ENCODE measurements at regions not wholly inside any gene's neighbourhood (a gene's known extent, or its start where the extent isn't known, plus 50 kb on each side); places are given as distances from the start of the nearest gene placed in this dataset.

GRCh38 chr3:96169111-96169766, 645.2 kb upstream of the EPHA6 start:
- Histone ChIP-seq H3K36me3 (replicated peaks; ENCODE audit: control insufficient read depth, insufficient read depth, low read length) (no peaks in the 10 kb centered on the region), H3K27me3 (ENCODE audit: control insufficient read depth, insufficient read depth, low read length) (no peaks in the 10 kb centered on the region), H3K4me3 (ENCODE audit: insufficient read depth, low read depth, low read length) (no peak overlapping the region)
- no peak for DNase-seq

GRCh38 chr3:96172917-96173316, 641.5 kb upstream of the EPHA6 start:
- DNase-seq, result no peak
- Histone ChIP-seq H3K27me3 (ENCODE audit: control insufficient read depth, insufficient read depth, low read length) (no peaks in the 10 kb centered on the region), H3K36me3 (replicated peaks; ENCODE audit: control insufficient read depth, insufficient read depth, low read length) (no peaks in the 10 kb centered on the region), H3K4me3 (ENCODE audit: insufficient read depth, low read depth, low read length) (no peak overlapping the region)

GRCh38 chr3:96175500-96175899, 638.9 kb upstream of the EPHA6 start:
- H3K27me3 ChIP-seq (ENCODE audit: control insufficient read depth, insufficient read depth, low read length), result no peaks in the 10 kb centered on the region
- H3K4me3 ChIP-seq (ENCODE audit: insufficient read depth, low read depth, low read length), result no peak overlapping the region
- H3K36me3 ChIP-seq (replicated peaks; ENCODE audit: control insufficient read depth, insufficient read depth, low read length), result no peaks in the 10 kb centered on the region
- DNase-seq, result no peak

- H3K4me3 ChIP-seq (ENCODE audit: insufficient read depth, low read depth, low read length), result no peak overlapping the region
- no peaks in the 10 kb centered on the region for H3K36me3 ChIP-seq (replicated peaks; ENCODE audit: control insufficient read depth, insufficient read depth, low read length)
- DNase-seq, result no peak
- H3K27me3 ChIP-seq (ENCODE audit: control insufficient read depth, insufficient read depth, low read length), result no peaks in the 10 kb centered on the region
These were observed 631.6 kb upstream of the EPHA6 start for GRCh38 chr3:96182756-96183155.

GRCh38 chr3:96183871-96184270, 630.5 kb upstream of the EPHA6 start:
- H3K36me3 ChIP-seq (replicated peaks; ENCODE audit: control insufficient read depth, insufficient read depth, low read length), result no peaks in the 10 kb centered on the region
- DNase-seq, result no peak
- no peak overlapping the region for H3K4me3 ChIP-seq (ENCODE audit: insufficient read depth, low read depth, low read length)
- no peaks in the 10 kb centered on the region for H3K27me3 ChIP-seq (ENCODE audit: control insufficient read depth, insufficient read depth, low read length)

- H3K4me3 ChIP-seq (ENCODE audit: insufficient read depth, low read depth, low read length), result no peak overlapping the region
- no peak for DNase-seq
- no peaks in the 10 kb centered on the region for H3K27me3 ChIP-seq (ENCODE audit: control insufficient read depth, insufficient read depth, low read length)
- H3K36me3 ChIP-seq (replicated peaks; ENCODE audit: control insufficient read depth, insufficient read depth, low read length), result no peaks in the 10 kb centered on the region
These were observed 624.3 kb upstream of the EPHA6 start for GRCh38 chr3:96190024-96190616.

- DNase-seq, result no peak
- Histone ChIP-seq H3K4me3 (ENCODE audit: insufficient read depth, low read depth, low read length) (no peak overlapping the region), H3K27me3 (ENCODE audit: control insufficient read depth, insufficient read depth, low read length) (no peaks in the 10 kb centered on the region), H3K36me3 (replicated peaks; ENCODE audit: control insufficient read depth, insufficient read depth, low read length) (no peaks in the 10 kb centered on the region)
These were observed 621.3 kb upstream of the EPHA6 start for GRCh38 chr3:96192966-96193550.

- H3K36me3 ChIP-seq (replicated peaks; ENCODE audit: control insufficient read depth, insufficient read depth, low read length), result no peaks in the 10 kb centered on the region
- DNase-seq, result no peak
- H3K27me3 ChIP-seq (ENCODE audit: control insufficient read depth, insufficient read depth, low read length), result no peaks in the 10 kb centered on the region
- H3K4me3 ChIP-seq (ENCODE audit: insufficient read depth, low read depth, low read length), result no peak overlapping the region
These were observed 613.5 kb upstream of the EPHA6 start for GRCh38 chr3:96200897-96201296.

GRCh38 chr3:96201463-96201862, 612.9 kb upstream of the EPHA6 start:
- no peak for DNase-seq
- no peaks in the 10 kb centered on the region for H3K36me3 ChIP-seq (replicated peaks; ENCODE audit: control insufficient read depth, insufficient read depth, low read length)
- H3K27me3 ChIP-seq (ENCODE audit: control insufficient read depth, insufficient read depth, low read length), result no peaks in the 10 kb centered on the region
- H3K4me3 ChIP-seq (ENCODE audit: insufficient read depth, low read depth, low read length), result no peak overlapping the region

- DNase-seq, result no peak
- H3K36me3 ChIP-seq (replicated peaks; ENCODE audit: control insufficient read depth, insufficient read depth, low read length), result no peaks in the 10 kb centered on the region
- no peak overlapping the region for H3K4me3 ChIP-seq (ENCODE audit: insufficient read depth, low read depth, low read length)
- no peaks in the 10 kb centered on the region for H3K27me3 ChIP-seq (ENCODE audit: control insufficient read depth, insufficient read depth, low read length)
These were observed 612.2 kb upstream of the EPHA6 start for GRCh38 chr3:96202181-96202580.

- H3K4me3 ChIP-seq (ENCODE audit: insufficient read depth, low read depth, low read length), result no peak overlapping the region
- no peaks in the 10 kb centered on the region for H3K36me3 ChIP-seq (replicated peaks; ENCODE audit: control insufficient read depth, insufficient read depth, low read length)
- H3K27me3 ChIP-seq (ENCODE audit: control insufficient read depth, insufficient read depth, low read length), result no peaks in the 10 kb centered on the region
- no peak for DNase-seq
These were observed 604.7 kb upstream of the EPHA6 start for GRCh38 chr3:96209699-96210098.

GRCh38 chr3:96213393-96213792, 601.0 kb upstream of the EPHA6 start:
- H3K4me3 ChIP-seq (ENCODE audit: insufficient read depth, low read depth, low read length), result no peak overlapping the region
- H3K27me3 ChIP-seq (ENCODE audit: control insufficient read depth, insufficient read depth, low read length), result no peaks in the 10 kb centered on the region
- DNase-seq, result no peak
- no peaks in the 10 kb centered on the region for H3K36me3 ChIP-seq (replicated peaks; ENCODE audit: control insufficient read depth, insufficient read depth, low read length)

GRCh38 chr3:96214941-96215340, 599.5 kb upstream of the EPHA6 start:
- DNase-seq, result no peak
- Histone ChIP-seq H3K4me3 (ENCODE audit: insufficient read depth, low read depth, low read length) (no peak overlapping the region), H3K36me3 (replicated peaks; ENCODE audit: control insufficient read depth, insufficient read depth, low read length) (no peaks in the 10 kb centered on the region), H3K27me3 (ENCODE audit: control insufficient read depth, insufficient read depth, low read length) (no peaks in the 10 kb centered on the region)

- Histone ChIP-seq H3K36me3 (replicated peaks; ENCODE audit: control insufficient read depth, insufficient read depth, low read length) (no peaks in the 10 kb centered on the region), H3K4me3 (ENCODE audit: insufficient read depth, low read depth, low read length) (no peak overlapping the region), H3K27me3 (ENCODE audit: control insufficient read depth, insufficient read depth, low read length) (no peaks in the 10 kb centered on the region)
- no peak for DNase-seq
These were observed 588.9 kb upstream of the EPHA6 start for GRCh38 chr3:96225494-96225893.

- H3K27me3 ChIP-seq (ENCODE audit: control insufficient read depth, insufficient read depth, low read length), result no peaks in the 10 kb centered on the region
- no peaks in the 10 kb centered on the region for H3K36me3 ChIP-seq (replicated peaks; ENCODE audit: control insufficient read depth, insufficient read depth, low read length)
- no peak overlapping the region for H3K4me3 ChIP-seq (ENCODE audit: insufficient read depth, low read depth, low read length)
- DNase-seq, result no peak
These were observed 580.7 kb upstream of the EPHA6 start for GRCh38 chr3:96233679-96234078.
